Fibroblast of lung (primary cell): ENCODE measurements at regions not wholly inside any gene's neighbourhood (a gene's known extent, or its start where the extent isn't known, plus 50 kb on each side); places are given as distances from the start of the nearest gene placed in this dataset.

Source experiments
- DNase-seq, 2 donors: peaks; one replicate each; pipeline versions ENCODE4 v3.0.0 to v3.0.0-alpha.2; 2010; ENCODE audit warnings: low read depth in 2 of 2
- H2AFZ ChIP-seq: 2 replicates; pipeline ENCODE4 v1.5.1; 2012; ENCODE audit warnings: low read length, control low read depth, inconsistent platforms
- H3K27ac ChIP-seq: 2 replicates; pipeline ENCODE4 v1.5.1; 2011; ENCODE audit warnings: low read length, control low read depth; ENCODE audit not compliant: insufficient read depth
- H3K27me3 ChIP-seq: 2 replicates; pipeline ENCODE4 v1.5.1; 2011; ENCODE audit warnings: mild to moderate bottlenecking, low read length; ENCODE audit not compliant: control insufficient read depth, insufficient read depth
- H3K36me3 ChIP-seq: 2 replicates; pipeline ENCODE4 v1.5.1; 2011; ENCODE audit warnings: low read length; ENCODE audit not compliant: control insufficient read depth, insufficient read depth
- H3K4me1 ChIP-seq: 2 replicates; pipeline ENCODE4 v1.5.1; 2011; ENCODE audit warnings: low read length; ENCODE audit not compliant: control insufficient read depth, insufficient read depth; ENCODE audit errors: extremely low read depth
- H3K4me2 ChIP-seq: 2 replicates; pipeline ENCODE4 v1.5.1; 2011; ENCODE audit warnings: low read length, control low read depth; ENCODE audit not compliant: insufficient read depth; ENCODE audit errors: extremely low read depth
- H3K4me3 ChIP-seq, 4 experiments: fragments of 200-600 bp in 1 of 4; sonication (generic) in 1 of 4; replicated peaks in 1 of 4; 2 replicates each; pipeline ENCODE4 v1.5.1; 2011 to 2016; ENCODE audit warnings: low read length in 4 of 4, low read depth in 3 of 4, mild to moderate bottlenecking in 3 of 4, control low read depth in 2 of 4, inconsistent platforms in 1 of 4, mixed read lengths in 1 of 4; ENCODE audit not compliant: insufficient read depth in 1 of 4; ENCODE audit errors: control extremely low read depth in 1 of 4
- H3K79me2 ChIP-seq: 2 replicates; pipeline ENCODE4 v1.5.1; 2012; ENCODE audit warnings: mild to moderate bottlenecking, low read length, inconsistent platforms; ENCODE audit not compliant: control insufficient read depth, insufficient read depth
- H3K9ac ChIP-seq: 2 replicates; pipeline ENCODE4 v1.5.1; 2011; ENCODE audit warnings: mild to moderate bottlenecking, low read length, control low read depth; ENCODE audit not compliant: insufficient read depth
- H3K9me3 ChIP-seq: 2 replicates; pipeline ENCODE4 v1.5.1; 2012; ENCODE audit warnings: low read depth, low read length; ENCODE audit not compliant: control insufficient read depth, insufficient read depth
- H4K20me1 ChIP-seq: 2 replicates; pipeline ENCODE4 v1.5.1; 2011; ENCODE audit warnings: low read length; ENCODE audit not compliant: control insufficient read depth, insufficient read depth; ENCODE audit errors: extremely low read depth
- EZH2 ChIP-seq: IDR thresholded peaks from 2 replicates; pipeline ENCODE4 v1.5.1; 2012; ENCODE audit warnings: low read length, control low read depth, mild to moderate bottlenecking; ENCODE audit errors: missing control alignments
- TF ChIP-seq, protein P1 (sequence below), 2 donors: IDR thresholded peaks in 1 of 2; conservative IDR thresholded peaks in 1 of 2; 1 replicate in 1 of 2; 2 replicates in 1 of 2; pipeline ENCODE4 v1.5.1; 2011 to 2012; ENCODE audit warnings: low read length in 2 of 2, control low read depth in 1 of 2, inconsistent platforms in 1 of 2, low read depth in 1 of 2, mild to moderate bottlenecking in 1 of 2

DNA sequence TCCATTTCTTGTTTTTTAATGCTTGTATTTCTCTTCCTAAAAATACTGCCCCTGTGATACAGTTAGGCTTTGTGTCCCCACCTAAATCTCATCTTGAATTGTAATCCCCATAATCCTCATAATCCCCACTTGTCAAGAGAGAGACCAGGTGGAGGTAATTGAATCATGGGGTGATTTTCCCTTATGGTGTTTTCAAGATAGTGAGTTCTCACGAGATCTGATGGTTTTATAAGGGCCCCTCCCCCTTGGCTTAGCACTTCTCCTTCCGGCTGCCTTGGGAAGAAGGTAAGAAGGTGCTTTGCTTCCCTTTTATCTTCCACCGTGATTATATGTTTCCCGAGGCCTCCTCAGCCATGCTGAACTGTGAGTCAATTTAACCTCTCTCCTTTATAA lies 227.4 kb downstream of the MAN2A1 start:
- Histone ChIP-seq H3K36me3 (no peaks in the 10 kb centered on the region), H3K9ac (no peak overlapping the region), H2AFZ (no peak overlapping the region), H3K27me3 (no peaks in the 10 kb centered on the region), H3K4me1 (no peaks in the 10 kb centered on the region), H3K4me2 (no peak overlapping the region), H3K27ac (no peak overlapping the region), H3K79me2 (no peaks in the 10 kb centered on the region), H4K20me1 (no peaks in the 10 kb centered on the region), H3K4me3 (no peak overlapping the region), H3K9me3 (no peaks in the 10 kb centered on the region)
- DNase-seq = no peak
- no peak for TF ChIP-seq EZH2
- TF ChIP-seq, protein P1, sequence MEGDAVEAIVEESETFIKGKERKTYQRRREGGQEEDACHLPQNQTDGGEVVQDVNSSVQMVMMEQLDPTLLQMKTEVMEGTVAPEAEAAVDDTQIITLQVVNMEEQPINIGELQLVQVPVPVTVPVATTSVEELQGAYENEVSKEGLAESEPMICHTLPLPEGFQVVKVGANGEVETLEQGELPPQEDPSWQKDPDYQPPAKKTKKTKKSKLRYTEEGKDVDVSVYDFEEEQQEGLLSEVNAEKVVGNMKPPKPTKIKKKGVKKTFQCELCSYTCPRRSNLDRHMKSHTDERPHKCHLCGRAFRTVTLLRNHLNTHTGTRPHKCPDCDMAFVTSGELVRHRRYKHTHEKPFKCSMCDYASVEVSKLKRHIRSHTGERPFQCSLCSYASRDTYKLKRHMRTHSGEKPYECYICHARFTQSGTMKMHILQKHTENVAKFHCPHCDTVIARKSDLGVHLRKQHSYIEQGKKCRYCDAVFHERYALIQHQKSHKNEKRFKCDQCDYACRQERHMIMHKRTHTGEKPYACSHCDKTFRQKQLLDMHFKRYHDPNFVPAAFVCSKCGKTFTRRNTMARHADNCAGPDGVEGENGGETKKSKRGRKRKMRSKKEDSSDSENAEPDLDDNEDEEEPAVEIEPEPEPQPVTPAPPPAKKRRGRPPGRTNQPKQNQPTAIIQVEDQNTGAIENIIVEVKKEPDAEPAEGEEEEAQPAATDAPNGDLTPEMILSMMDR (conservative IDR thresholded peaks at IDR 0.05 in 1 of 2, IDR thresholded peaks at IDR 0.05 in 1 of 2; ENCODE audit: low read depth in 1 of 2, low read length in 2 of 2) = no peak

DNA sequence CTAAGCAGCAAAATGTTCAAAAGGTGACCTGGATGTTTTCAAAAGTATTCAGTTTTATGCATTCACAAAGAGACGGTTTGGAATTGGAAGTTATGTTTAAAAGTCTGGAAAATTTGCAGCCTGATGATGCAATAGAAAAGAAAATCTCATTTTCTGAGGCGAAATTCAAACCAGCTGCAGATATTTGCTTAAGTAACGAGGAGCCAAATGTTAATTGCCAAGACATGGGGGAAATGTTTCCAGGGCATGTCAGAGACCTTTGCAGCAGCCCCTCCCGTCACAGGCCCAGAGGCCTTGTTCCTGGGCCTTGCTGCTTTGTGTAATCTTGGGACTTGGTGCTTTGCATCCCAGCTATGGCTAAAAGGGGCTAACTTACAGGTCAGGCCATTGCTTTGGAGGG lies 228.2 kb downstream of the MAN2A1 start:
- no peak for TF ChIP-seq EZH2
- TF ChIP-seq, protein P1 (conservative IDR thresholded peaks at IDR 0.05 in 1 of 2, IDR thresholded peaks at IDR 0.05 in 1 of 2; ENCODE audit: low read depth in 1 of 2, low read length in 2 of 2) = no peak
- no peak overlapping the region for H2AFZ ChIP-seq
- no peaks in the 10 kb centered on the region for H3K36me3 ChIP-seq
- no peaks in the 10 kb centered on the region for H3K9me3 ChIP-seq
- H3K4me1 ChIP-seq = no peaks in the 10 kb centered on the region
- H3K9ac ChIP-seq = no peak overlapping the region
- DNase-seq = peak in 1 of 2 donors; percentile 1
- no peak overlapping the region for H3K4me3 ChIP-seq
- no peaks in the 10 kb centered on the region for H4K20me1 ChIP-seq
- no peak overlapping the region for H3K4me2 ChIP-seq
- no peaks in the 10 kb centered on the region for H3K27me3 ChIP-seq
- no peaks in the 10 kb centered on the region for H3K79me2 ChIP-seq
- H3K27ac ChIP-seq = no peak overlapping the region

DNA sequence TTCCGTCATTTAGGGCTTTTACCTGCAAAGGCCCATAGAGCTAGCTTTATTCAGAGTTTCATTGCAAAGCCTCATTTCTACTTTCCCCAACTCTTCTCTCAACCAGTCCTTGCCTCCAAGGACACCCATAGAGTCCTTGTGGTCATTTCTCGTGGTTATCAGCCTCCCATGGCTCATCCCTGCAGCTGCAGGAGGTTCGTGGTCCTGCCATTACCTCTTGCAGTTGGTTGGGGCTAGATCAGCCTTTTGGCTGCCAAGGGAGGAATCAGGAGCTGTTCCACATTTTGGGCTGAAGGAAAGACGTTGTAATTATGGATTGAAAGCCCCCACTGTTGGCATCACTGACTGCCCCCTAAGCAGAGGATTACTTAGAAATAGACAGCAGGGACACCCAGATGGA lies 231.0 kb downstream of the MAN2A1 start:
- no peak overlapping the region for H2AFZ ChIP-seq
- H3K4me3 ChIP-seq = no peak overlapping the region
- no peak for TF ChIP-seq EZH2
- H3K27me3 ChIP-seq = no peaks in the 10 kb centered on the region
- H3K79me2 ChIP-seq = no peaks in the 10 kb centered on the region
- H4K20me1 ChIP-seq = no peaks in the 10 kb centered on the region
- no peak overlapping the region for H3K27ac ChIP-seq
- H3K36me3 ChIP-seq = no peaks in the 10 kb centered on the region
- no peak overlapping the region for H3K4me2 ChIP-seq
- H3K4me1 ChIP-seq = no peaks in the 10 kb centered on the region
- no peaks in the 10 kb centered on the region for H3K9me3 ChIP-seq
- H3K9ac ChIP-seq = no peak overlapping the region
- no peak for DNase-seq
